ENCODE measurements at regions not wholly inside any gene's neighbourhood (a gene's known extent, or its start where the extent isn't known, plus 50 kb on each side); places are given as distances from the start of the nearest gene placed in this dataset.
"Not testable (repeated sequence)": the region's sequence is repeated elsewhere in the genome, so short reads cannot be mapped to it uniquely, and the experiment has no call there.

DNA sequence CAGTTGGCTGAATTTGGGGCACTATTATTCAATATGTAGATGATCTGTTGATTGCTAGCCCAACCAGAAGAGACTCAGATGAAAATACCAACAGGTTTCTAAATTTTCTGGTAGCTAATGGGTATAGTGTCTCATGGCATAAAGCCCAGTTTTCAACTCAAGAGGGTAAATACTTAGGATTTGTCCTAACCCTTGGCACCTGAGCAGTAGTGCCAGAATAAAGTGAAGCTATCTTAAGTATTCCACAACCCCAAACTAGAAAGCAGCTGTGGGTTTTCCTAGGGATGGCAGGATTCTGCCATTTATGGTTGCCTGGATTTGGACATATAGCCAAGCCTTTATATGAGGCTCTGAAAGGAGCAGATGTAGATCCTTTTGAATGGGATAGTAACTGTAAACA, 119.0 kb downstream of the AGTR2 start:
- DNase-seq (ENCODE audit: low spot score): no peak

DNA sequence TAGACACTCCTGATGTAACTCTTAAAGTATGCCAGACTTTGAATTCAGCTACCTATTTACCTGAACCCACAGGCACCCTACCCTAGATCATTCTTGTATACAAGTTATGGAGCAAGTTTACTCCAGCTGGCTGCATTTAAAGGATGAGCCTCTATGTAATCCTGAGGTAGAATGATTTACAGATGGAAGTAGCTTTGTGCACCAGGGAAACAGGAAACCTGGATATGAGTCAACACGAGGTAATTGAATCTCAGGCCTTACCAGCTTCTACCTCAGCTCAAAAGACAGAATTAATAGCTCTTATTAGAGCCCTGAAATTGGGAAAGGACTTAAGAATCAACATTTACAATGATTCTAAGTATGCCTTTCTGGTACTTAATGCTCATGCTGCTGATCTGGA, 119.8 kb downstream of the AGTR2 start:
- no peak for DNase-seq (ENCODE audit: low spot score)

DNA sequence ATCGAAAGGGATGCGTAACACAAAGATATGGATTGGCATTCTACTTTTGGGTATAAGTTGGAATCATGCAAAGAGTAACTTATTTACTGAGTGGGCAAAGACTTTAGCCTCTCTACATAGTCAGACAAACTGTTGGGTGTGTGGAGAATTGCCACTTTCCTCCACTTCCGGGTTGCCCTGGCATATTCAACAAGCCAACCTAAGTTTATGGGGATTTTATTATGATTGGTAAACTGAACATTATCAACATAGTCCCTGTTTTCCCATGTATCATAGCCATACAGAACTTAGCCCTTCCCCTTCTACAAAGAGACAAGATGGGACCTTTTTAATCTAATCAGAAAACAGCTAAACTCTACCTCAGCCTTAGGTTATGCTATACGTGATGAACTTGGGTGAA, 121.6 kb downstream of the AGTR2 start:
- DNase-seq (ENCODE audit: low spot score): no peak

DNA sequence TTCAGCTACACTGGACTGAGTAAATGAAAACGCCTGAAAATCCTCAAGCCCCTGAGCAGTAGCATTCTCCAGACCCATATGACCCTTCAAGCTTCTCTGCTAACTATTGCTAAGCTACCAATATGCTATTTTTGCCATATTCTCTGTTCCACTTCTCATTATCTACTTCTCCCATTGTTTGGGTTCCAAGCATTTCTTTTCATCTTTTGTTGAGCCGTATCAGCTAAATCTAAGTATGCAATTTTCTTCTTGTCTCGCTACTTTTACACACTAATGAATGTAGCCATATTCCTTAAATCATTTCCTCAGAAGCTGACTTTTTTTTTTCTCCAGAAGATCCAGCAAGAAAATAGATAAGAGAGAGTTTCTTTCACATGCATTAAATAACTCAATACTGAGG, 128.4 kb downstream of the AGTR2 start:
- no peak for DNase-seq (ENCODE audit: low spot score)

DNA sequence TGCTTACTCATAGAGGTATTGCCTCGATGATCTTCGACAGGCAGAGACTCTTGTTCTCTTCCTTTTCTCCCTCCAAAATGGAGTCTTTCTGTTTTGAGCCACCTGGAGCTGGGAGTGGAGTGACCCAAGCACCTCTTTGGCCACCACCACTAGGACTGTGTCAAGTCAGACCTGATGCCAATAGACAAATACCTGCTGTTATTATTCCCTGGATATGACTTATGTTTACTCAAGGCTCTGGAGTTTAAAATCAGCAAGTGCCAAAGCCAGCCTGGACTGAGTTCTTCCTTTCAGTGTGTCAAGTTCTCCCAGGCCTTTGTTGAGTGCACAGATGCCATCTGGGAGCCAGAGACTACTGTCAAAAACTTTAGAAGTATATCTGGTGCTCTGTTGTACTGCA, 130.2 kb upstream of the SLC6A14 start:
- no peak for DNase-seq (ENCODE audit: low spot score)

DNA sequence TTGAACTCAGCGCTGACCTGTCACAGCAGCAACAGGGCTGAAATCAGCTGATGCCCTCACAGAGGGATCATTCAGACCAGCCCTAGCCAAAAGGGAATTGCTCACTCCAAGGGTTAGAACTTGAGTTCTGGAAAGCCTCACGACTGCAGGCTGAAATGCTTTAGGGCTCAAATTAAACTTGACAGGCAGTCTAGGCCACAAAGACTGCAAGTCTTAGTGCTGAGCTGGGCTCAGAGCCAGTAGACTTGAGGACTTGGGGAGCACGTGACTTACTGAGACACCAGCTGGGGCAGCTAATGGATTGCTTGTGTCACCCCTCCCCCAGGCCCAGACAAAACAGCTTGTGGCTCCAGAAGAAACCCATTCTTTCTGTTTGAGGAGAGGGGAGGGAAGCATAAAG, 119.0 kb upstream of the SLC6A14 start:
- DNase-seq (ENCODE audit: low spot score): no peak

DNA sequence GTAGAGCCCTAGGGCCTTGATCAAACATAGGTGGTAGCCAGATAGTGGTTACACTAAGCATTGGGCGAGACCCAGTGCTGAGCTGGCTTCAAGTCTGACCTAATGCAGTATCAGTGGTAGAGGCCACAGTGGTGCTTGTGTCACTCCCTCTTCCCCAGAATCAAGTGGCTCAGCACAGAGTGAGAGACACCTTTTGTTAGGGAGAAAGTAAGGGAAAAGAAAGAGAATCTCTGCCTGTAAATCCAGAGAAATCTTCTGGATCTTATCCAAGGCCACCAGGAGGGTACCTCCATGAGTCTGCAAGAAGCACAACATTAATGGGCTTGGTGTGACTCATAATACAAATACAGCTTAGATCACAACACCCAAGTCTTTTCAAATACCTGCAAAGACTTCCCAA, 117.7 kb upstream of the SLC6A14 start:
- DNase-seq (ENCODE audit: low spot score): no peak

DNA sequence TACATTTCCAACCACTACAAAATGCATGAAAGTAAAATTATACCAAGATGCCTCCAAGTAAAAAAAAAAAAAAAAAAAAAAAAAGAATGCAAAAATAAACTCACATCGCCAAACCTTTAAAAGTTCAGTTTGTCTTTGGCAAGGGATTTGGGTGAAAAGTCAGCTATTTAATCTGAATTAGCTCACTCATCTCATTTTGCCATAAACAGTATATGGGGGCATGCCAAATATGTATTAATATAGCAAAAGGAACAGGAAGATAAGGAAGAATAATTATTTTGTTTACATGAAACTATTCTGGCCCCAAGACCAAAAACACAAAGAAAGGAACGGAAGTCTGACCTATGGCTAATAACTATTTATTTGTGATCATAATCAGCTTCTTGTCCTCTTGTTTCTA, 114.7 kb upstream of the SLC6A14 start:
- DNase-seq (ENCODE audit: low spot score): no peak

DNA sequence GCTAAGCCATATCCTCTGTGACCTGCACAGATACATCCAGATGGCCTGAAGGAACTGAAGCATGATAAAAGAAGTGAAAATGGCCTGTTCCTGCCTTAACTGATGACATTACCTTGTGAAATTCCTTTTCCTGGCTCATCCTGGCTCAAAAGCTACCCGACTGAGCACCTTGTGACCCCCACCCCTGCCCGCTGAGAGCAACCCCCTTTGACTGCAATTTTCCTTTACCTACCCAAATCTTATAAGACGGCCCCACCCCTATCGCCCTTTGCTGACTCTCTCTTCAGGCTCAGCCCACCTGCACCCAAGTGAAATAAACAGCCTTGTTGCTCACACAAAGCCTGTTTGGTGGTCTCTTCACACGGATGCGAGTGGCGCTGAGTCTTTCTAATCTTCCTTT, 104.4 kb upstream of the SLC6A14 start:
- DNase-seq (ENCODE audit: low spot score): not testable (repeated sequence)

DNA sequence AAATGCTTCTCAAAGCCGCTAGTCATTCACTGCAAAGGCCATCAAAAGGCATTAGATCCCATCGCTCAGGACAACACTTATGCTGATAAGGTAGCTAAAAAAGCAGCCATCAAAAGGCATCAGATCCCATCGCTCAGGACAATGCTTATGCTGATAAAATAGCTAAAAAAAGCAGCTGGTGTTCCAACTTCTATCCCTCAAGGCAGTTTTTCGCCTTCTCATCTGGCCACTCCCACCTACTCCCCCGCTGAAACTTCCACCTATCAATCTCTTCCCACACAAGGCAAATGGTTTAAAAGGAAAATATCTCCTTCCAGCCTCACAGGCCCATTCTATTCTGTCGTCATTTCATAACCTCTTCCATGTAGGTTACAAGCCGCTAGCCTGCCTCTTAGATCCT, 101.6 kb upstream of the SLC6A14 start:
- DNase-seq (ENCODE audit: low spot score): not testable (repeated sequence)

DNA sequence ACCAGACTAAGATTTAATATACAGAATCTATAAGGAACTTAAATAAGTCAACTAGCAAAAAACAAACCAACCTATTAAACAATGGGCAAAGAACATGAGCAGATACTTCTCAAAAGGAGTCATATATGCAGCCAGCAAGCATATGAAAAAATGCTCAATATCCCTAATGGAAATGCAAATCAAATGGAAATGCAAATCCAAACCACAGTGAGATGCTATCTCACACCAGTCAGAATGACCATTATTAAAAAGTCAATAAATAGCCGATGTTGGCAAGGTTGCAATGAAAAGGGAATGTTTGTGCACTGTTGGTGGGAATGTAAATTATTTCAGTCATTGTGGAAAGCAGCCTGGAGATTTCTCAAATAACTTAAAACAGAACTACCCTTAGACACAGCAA, 97.0 kb upstream of the SLC6A14 start:
- no peak for DNase-seq (ENCODE audit: low spot score)

DNA sequence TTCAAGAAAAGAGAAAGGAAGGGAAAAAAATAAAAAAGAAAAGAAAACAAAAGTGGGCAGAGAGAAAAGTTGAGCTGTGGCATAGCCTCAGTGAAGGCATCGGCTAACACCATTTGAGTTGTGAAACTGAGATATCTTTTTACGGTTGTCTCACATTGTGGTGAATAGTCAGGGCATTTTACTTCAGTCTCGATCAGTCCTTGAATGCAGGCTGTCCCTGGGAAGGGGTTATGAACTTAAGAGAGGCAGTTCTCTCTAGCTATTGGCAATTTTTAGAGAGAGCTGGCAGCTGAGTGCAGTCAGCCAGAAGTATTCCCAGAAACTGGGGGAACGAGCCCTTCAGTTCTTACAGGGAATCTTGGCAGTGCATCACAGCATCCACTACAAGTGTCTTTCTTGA, 93.5 kb upstream of the SLC6A14 start:
- DNase-seq (ENCODE audit: low spot score): no peak

DNA sequence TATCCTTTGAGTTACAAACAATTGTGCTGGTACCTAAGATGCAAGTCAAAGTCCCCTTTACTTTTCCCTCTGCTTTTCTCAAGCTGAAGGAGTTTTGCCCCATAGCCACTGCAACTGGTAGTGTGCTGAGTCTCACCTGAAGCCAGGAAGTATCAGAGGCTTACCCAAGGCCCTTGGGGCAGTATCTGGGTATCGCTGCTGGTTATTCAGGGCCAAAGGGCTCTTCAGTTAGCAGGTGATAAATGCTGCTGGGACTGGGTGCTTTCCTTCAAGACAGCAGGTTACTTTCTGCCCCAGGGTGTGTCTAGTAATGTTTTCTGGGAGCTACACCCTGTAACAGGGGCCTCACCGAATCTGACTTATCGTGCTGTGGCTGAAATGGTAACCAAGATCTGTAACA, 90.4 kb upstream of the SLC6A14 start:
- no peak for DNase-seq (ENCODE audit: low spot score)

DNA sequence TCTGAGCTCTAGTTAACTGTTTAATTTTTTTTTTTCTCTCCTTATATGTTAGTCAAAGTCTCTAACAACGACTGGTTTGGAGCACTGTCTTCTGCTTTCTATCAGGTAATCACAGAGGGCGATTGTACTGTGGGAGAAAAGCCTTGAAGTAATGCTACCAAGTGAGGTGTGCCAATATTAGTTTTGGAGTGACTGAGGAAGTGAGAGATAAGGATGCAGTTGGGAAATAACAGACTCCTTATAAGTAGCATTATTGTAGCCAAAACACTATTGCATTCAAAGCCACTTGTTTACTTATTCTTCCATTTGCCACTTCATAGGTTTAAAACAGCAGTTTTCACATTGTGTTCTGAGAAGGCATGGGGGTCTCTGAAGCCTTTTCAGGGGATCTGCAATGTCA, 79.1 kb upstream of the SLC6A14 start:
- DNase-seq (ENCODE audit: low spot score): no peak

DNA sequence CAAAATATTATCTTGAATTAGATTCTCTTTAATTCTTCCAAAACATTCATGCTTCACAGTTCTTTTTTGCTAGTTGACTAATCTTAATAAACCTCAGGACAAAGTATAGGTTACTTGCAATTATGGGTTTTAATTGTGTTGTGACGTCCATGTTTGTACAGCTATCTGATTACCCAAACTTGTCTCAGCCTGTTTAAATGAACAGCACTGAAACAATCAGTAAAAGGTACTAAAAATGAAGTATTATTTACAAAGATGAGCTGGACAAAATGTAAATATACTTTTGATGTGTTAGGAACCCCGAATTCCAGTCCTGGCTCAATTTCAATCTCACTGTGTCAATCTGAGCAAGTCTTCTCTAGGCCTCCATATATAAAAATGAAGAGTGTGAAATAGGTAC, 57.4 kb upstream of the SLC6A14 start:
- no peak for DNase-seq (ENCODE audit: low spot score)

DNA sequence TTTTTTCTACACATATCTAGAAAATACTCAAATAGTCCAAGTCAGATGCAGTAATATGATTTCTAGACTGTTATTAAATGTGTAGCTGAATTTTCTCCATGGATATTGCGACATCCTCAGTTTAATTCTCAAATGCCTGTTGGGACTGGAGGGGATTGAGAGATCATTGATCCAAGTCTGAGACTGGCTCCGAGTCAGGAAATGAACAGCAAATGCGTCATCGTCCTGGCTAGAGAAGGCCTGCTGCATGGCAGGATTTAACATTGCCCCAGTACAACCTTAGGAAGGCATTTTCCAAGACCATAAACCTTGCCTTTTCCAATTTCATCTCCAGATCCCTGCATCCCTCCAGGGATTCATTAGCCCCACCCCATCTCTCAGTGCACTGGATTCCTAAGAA, 56.6 kb upstream of the SLC6A14 start:
- peak; percentile 20 for DNase-seq (ENCODE audit: low spot score)

DNA sequence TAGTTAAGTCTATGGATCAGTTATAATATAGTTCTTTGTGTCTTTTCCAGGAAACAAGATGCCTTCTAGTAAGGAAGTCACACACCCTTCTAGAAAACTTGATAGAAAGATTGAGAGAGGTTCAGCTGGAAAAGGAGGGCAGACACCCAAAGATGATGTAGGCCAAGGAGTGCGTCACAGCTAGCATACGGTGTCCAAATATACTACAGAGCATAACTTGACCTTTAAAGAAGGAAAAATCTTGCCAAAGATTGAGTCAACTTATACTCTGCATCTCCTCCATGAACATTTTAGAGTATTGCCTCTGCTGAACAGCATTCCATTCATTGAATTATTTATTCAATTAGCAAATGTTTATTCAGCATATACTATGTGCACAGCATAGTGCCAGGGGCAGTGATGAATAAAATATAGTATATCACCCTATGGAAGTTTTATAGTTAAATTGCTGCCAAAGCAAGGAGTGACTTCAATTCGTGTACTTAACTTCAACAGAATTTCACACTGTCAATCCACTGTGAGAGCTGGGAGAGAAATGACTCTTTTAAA, 51.9 kb upstream of the SLC6A14 start:
- DNase-seq (ENCODE audit: low spot score): no peak

Data from AG08395 (cell line).